ENCODE measurements at regions not wholly inside any gene's neighbourhood (a gene's known extent, or its start where the extent isn't known, plus 50 kb on each side); places are given as distances from the start of the nearest gene placed in this dataset.

GRCh38 chr12:92573104-92573503 is 129.7 kb upstream of the PLEKHG7 start:
- no peak for TF ChIP-seq CTCF (conservative IDR thresholded peaks at IDR 0.05)
- TF ChIP-seq ZFX (IDR thresholded peaks at IDR 0.05): no peak
